NOMO-1 (cell line): ENCODE measurements at regions not wholly inside any gene's neighbourhood (a gene's known extent, or its start where the extent isn't known, plus 50 kb on each side); places are given as distances from the start of the nearest gene placed in this dataset.
A peak's percentile ranks its signal among the peaks of the same experiment; 100 is the strongest.
"Not testable (repeated sequence)": the region's sequence is repeated elsewhere in the genome, so short reads cannot be mapped to it uniquely, and the experiment has no call there.

Experiments
- DNase-seq, 2 experiments: peaks; one replicate each; lab custom pipeline; 2025; ENCODE audit not compliant: unreplicated experiment in 2 of 2; lab: John Stamatoyannopoulos, UW

DNA sequence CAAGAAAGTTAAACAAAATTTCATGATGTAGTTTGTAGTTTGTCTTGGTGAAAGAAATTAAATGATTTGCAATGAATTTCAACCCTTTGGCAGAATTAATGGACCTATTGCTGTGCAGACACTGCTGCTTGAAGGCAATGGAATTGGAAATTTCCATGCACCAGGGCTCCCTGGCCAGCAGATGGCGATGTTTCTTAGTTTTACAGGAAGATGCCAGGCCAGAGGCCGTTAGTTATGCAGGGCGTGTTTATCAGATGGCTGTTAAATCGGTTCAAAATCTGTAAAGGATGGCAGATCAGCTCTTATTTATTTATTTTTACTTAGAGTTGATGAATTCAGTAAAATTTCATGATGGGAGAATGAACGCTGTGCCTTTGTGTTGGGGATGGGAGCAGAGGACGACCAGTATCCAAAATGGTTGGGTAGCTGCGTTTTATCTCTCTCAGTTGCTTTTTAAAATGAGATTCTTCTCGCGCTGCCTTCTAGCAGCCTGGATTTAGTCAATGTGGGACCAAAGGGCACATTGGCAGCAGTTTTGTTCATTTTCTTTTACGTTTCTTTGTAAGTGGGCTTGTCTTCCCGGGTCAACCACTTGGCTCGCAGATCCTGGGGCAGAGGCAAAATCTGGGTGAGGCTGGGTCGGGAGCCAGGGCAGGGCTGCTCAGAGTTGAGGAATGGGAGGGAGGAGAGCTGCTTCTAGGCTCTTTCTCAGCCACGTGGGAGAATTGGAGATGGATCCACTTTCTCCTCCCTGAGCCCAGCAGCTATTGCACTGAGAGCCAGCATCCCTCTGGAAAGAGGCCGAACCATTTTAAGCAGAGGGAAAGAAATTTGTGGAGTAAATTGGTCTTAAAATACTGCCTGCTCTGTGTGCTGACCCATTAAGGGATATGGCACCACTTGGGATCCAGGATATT, 344.0 kb downstream of the PIK3C3 start:
- DNase-seq, result peak; percentile 9 to 34

DNA sequence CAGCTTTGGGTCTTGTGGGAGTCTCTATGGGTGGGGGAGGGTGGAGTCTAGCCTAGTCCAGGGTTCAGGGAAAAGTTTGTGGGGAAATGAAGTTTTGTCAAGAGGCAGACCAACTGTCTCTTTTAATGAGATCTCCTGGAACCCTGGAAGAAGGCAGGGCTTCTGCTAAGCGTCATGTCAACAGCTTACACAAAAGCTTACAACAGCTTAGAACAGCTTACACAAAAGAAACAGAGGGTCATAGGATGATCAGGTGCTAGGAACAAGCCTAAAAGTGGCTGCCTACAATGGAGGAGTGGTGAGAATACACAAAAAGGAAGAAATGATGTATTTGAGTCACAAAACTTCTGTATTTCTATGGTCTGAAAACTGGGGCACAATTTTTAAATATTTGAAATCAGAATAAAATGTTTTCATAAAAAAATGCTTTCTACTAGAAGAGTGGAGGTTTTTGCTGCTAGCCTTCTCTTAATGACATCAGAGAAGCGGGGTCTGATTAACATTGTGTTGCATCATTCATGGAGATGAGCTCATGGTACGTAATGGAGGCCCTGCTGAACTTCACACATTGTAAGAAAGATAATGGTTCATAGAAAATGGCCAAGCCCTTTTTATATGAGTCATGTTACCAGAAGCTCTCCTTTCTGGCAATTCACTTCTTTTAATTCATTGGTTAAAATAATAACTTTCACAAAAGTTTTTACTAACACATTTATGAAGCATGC, 351.0 kb downstream of the PIK3C3 start:
- no peak for DNase-seq

DNA sequence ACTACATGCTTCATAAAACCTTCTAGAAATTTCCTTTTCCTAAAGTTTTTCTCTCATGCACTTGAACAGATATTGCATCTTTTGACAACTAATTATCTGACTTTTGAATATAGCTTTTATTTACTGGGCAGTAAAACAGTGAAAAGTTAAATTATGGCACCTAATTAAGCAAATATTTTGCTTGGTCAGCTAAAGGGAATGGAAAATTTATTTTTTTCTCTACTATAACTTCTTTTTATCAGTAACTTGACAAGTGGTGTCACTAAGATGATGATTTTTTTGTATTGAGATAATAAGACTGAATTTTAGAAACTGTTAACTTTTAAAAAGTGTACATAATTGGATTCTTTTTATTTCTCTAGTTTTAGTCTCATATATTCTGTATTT, 351.6 kb downstream of the PIK3C3 start:
- no peak for DNase-seq

DNA sequence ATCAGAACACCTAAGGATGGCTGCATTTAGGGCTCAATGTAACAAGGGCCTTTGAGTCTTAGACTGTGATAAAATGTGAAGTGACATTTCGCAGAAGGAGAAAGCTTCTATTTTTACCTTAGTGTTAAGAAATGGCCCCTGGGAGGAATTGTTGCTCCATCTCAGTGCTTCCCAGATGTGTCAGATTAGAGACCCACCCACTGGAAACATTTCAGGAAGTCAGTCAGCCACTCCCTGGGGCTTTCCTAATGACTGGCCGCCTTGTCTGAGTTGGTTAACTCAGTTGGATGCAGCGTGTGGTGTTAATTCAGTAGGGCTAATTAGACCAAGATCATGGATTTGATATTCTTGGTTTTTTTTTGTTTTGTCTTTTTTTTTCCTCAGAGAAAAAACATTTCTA, 355.9 kb downstream of the PIK3C3 start:
- DNase-seq, result no peak

DNA sequence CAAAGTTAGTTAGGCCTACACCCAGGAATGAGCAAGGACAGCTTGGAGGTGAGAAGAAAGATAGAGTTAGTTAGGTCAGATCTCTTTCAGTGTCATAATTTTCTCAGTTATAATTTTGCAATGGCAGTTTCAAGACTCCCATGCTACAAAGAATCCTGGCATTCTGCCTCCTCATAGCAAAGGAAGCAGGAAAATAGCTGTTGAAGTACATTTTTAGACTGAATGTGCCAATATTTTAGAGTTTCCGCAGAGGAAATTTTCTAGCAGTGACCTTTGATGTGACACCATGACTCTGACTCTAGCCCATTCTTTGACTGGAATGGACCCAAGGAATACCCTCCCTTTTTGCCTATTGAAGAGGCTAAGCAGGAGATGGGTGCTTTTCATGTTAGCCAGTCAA, 371.7 kb downstream of the PIK3C3 start:
- no peak for DNase-seq

DNA sequence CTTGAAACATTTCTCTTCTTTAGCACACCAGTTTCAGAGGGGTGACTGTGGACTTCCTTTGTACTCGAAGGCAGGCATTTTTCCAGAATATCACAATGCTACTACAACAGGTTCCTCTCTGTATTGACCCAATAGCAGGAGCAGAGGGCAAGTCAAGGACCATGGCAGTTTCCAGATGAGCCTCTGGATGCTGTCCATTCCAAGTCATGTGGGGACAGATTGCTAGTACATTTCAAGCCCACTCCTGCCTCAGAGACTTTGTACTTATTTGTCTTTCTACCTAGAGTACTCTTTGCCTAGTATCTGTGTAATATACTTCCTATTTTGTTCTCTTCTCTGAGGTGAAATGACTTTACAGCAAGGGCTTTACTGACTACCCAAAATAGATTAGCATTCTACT, 373.9 kb downstream of the PIK3C3 start:
- DNase-seq, result no peak

DNA sequence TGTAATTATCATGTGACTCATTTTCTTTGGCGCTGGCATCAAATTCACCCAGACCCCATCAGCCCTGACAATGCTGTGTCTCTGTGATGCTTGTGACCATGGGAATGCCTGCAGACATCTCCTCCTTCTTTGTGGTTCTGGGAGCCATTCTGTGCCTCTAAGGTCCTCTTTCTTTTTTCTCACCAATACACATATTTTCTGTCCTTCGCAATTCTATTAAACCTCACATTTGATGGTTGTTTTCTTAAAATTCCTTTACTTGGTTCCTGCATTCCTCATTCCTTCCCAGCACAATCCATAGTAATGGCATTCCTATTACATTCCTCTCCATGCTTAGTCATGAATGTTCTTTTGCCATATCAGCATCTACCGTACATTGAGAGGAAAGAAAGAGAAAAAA, 375.3 kb downstream of the PIK3C3 start:
- DNase-seq, result no peak

DNA sequence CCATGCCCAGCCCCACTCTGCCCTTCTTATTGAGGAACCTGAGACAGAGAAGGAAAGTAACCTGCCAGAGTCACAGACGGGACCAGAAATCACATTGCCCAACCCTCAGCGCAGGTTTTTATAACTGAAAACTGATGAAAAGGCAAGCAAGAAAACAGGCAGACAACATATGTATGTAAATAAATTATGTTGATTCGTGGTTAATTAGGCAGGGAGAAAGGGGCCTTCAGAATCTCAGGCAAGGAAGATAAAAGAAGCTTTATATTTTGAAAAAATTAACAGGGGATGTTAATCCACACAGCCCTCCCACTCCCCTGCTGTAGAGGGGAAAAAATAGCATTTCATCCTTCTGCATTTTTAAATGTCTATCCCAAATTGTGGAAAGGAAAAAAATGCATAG, 378.5 kb downstream of the PIK3C3 start:
- DNase-seq, result no peak

DNA sequence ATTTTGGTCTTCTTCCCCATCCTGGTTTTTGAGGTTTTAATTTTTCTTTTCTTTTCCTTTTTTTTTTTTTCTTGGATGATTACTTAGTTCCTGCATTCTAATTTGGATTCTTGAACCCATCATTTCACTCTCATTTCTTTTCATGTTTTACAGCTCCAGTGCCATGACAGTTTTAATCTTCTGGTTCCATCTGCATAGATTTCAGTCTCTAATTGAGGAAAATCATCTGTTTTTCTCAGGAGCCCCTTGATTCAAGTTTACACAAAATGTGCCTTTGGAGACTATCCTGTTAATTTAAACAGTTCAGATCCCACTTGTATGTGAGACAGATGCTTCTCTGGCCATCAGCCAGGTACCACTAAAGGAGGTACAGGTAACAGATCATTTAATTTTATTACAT, 379.9 kb downstream of the PIK3C3 start:
- no peak for DNase-seq

DNA sequence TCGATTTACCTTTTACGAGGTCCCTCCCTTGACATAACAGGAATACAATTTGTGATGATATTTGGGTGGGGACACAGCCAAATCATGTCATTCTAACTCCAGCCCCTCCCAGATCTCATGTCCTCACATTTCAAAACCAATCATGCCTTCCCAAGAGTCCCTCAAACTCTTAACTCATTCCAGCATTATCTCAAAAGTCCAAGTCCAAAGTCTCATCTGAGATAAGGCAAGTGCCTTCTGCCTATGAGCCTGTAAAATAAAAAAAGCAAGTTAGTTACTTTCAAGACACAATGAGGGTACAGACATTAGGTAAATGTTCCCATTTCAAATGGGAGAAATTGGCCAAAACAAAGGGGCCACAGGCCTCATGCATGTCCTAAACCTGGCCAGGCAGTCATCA, 381.1 kb downstream of the PIK3C3 start:
- DNase-seq, result no peak

DNA sequence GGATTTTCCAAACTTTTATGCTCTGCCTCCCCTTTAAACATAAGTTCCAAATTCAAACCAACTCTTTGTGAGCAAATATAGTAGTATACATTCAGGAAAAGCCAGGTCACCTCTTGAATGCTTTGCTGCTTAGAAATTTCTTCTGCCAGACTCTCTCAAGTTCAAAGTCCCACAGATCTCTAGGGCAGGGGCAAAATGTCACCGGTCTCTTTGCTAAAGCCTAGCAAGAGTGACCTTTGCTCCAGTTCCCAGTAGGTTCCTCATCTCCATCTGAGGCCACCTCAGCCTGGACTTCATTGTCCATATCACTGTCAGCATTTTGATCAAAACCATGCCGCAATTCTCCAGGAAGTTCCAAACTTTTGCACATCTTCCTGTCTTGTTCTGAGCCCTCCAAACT, 382.3 kb downstream of the PIK3C3 start:
- not testable (repeated sequence) for DNase-seq

DNA sequence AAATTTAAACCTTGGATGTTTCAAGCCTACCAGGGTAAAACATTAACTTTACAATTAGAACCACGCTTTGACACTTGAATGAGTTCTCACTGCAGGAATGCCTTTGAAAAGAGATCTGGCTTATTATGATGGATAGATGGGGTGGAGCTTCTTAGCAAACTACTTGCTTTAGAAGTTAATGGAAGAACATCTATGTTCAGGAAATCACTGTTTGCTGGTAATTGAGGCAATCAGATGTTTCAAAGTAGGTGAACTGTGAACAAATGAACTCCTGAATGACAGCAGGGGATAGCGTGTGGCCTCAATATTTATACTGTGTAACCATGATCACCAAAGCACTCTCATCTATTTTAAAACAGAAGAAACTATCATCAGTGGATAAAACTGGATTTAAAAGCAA, 383.6 kb downstream of the PIK3C3 start:
- no peak for DNase-seq

DNA sequence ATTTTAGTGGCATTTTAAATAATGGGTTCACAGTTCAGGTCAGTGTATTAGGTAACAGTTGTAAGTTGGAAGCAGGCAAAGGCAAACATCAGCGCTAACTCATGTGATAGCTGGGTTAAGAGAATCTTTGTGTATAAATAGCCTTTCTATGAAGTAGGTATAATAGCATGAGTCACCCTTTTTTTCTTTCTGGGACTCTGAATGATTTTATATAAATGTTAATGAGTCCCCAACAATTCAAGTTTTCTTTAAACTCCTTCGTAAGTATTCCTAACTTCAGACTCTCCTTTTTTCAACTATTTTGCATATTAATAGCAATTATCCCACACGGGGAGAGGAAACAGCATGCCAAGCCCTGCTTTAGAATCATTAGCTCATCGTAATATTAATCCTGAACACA, 384.3 kb downstream of the PIK3C3 start:
- no peak for DNase-seq

DNA sequence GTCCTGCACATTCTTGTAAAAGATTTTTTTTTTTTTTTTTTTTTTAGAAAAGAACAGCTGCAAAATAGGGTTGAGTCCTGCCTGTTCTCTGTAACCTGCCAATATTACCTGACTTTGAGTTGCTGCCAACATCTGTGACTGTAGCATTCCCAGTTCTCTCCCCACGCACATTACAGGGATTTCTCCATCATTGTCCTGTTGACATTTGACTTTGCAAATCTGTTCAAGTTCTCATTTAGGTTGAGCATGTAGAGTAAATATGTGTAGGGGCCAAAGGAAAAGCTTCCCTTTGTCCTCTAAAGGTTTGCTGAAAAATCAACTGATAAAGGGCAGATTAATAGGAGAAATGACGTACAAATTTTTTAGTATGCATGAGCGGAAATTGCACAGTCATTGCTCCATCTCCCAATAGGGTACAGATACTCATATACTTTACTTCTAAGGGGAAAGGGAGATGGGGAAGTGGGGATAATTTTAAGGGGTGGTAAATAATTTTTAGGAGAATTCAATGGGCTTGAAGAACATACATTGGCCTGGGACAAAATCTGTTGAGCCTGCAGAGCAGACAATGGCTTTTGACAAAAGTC, 385.5 kb downstream of the PIK3C3 start:
- no peak for DNase-seq

DNA sequence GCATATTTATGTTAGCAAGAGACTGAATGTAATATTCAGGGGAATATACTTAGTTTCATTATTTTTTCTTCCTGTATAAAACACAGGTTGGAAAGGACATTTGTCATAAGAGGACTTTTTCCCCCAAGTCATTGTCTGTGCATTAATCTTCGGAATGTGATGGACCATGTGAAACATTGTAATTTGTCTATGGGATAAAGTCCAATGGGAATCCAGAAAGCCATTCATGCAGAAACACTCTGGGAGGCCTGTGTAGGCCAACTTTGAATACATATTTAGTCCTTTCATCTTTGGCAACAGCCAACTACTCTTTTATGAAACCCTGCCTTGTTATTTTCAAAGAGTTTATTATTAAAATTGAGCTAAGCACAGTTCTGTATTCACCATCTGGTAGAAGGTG, 386.4 kb downstream of the PIK3C3 start:
- no peak for DNase-seq

DNA sequence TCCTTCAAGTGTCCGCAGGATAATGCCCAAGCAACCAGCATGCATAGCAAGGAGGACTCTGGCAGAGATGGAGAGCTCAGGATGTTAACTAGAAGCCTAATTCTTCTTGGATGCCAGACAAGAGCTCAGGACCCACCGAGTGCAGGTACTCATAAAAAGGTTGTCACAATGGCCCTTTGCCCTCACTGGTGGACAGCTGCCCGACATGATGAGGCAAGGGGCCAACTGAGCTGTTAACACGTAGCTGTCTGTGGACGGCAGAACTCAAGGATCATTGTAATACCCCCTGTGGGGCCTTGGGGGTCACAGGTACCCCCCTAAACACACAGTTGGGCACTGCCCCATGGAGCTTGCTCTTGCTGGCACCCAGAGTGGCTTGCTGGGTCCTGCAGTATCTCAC, 393.7 kb downstream of the PIK3C3 start:
- no peak for DNase-seq

DNA sequence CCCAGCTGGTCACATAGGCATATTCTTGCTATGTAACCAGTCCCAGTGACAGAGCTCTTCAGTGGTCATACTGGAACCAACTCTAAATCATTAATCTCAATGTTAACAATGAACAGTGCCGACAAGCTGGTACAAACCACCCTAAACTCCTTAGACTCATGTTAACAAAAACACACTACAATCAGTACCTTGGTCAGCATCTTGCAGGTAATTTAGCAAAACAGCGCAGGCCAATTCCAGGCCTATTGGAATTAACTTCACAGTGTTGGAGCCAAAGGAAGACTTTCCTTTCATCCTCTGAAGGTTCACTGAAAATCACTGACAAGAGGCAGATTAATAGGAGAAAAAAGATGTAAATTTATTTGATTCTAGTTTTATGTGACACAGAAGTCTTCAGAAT, 396.4 kb downstream of the PIK3C3 start:
- DNase-seq, result no peak

DNA sequence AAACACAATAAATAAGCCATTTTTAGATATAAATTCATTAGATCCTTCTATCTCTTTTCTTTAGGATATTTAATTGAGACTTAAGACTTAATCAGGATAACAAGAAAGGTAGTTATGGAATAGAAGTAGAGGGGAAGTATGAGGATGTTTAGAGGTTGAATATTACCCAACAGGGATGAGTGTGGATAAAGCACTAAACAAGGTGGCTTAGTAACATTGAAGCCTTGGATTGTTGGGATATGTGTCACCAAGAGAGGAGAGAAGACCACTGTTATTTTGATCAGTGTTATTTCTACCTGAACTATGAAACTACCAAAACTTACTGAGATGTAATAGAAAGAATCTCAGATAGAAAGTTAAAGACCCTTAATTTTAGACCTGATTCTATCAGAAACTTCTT, 405.7 kb downstream of the PIK3C3 start:
- DNase-seq, result no peak

DNA sequence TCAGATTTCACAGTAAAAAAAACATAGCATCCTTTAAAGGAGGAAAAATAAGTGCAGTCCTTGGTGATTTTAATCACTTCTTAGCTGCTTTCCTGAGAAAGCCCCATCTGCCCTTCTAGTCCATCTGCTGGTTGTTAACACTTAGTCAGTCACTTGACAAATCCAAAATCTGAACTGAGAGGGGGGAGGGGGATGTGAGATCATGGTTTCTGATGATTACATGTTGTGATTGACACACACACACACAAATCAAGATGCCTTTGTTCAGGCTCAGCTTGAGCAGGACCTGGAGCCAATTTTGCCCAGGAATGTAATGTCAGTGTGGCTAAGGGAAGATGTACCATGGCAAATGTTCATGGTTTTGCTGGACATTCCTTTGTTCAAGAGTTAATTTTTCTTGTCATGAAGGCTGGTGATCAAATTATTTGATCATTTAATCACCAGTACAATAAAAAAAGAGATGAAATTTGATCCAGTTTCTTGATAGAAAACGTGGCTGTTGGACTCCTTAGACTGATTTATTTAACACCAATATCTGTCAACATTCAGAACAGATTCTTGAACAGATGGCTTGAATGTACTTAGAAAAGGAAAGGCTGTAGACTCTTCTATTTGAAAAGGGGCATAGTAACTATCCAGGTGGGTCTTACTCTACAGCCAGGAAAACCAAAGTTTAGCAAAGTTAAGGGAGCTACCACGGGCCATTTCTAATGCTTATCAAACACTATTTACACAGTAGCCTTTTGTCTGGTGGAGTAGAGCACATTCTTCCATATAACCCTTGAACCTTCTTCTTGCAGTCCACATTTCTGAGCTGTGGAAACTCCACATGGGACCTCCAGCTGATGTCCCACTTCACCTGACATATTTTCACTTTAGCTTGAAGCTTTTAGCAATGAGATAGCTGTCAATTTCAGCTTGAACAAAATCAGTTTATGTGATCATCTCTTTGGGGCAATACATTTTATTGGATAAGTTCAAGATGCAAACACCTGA, 408.7 kb downstream of the PIK3C3 start:
- DNase-seq, result no peak

DNA sequence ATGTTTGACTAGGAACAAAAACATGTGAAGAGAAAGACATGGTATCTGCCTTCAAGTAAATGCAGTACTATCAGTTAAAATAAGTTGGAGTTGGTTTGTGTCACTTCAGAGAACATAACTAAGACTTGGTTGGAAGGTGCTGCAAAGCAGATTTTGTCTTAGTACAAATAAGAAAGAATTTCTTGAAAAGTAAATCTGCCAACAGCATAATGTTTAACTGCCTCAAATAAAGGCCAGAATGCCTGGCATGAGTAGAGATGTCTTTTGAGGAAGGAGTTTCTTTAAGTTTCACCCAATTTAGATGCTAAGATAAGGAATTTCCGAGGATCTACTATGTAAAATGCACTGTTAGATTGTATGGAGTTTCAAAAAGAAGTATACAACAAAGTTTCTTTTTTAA, 409.7 kb downstream of the PIK3C3 start:
- no peak for DNase-seq

DNA sequence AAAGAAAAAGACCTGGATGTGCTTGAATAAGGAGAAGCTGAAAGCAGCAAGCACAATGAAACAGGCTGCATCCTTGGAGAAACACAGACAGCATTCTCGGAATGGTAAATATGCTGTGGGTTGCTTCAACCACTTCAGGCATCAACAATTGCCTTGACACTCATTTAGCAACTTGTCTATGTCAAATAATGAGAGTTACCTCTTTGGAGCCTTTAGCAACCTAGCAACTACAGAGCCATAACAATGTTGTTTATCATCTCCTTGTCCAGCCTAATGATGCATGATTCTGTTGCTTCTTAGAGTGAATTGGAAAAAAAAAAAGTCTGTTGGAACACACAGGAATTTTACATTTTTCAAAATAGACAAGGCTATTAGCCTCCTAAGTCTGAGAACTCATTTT, 410.6 kb downstream of the PIK3C3 start:
- DNase-seq, result no peak
